Skeletal muscle cell (primary cell): ENCODE measurements at regions not wholly inside any gene's neighbourhood (a gene's known extent, or its start where the extent isn't known, plus 50 kb on each side); places are given as distances from the start of the nearest gene placed in this dataset.

Source experiments
- DNase-seq: peaks from one replicate; pipeline ENCODE4 v3.0.0-alpha.2; 2010; ENCODE audit warnings: low read depth
- H3K4me3 ChIP-seq: 2 replicates; pipeline ENCODE4 v1.5.1; 2011; ENCODE audit warnings: low read depth, mild to moderate bottlenecking, control low read depth, low read length, moderate library complexity

- no peak for DNase-seq
- no peak overlapping the region for H3K4me3 ChIP-seq
Observed at GRCh38 chr3:89052386-89052785, 55.0 kb upstream of the EPHA3 start.

GRCh38 chr3:89057398-89057797 lies 50.0 kb upstream of the EPHA3 start:
- H3K4me3 ChIP-seq = no peak overlapping the region
- no peak for DNase-seq
